GM18520 (cell line): ENCODE measurements at regions not wholly inside any gene's neighbourhood (a gene's known extent, or its start where the extent isn't known, plus 50 kb on each side); places are given as distances from the start of the nearest gene placed in this dataset.

Source experiments
- ATAC-seq: cut with Tn5 transposase; IDR thresholded peaks from one replicate; pipeline ENCODE4 v1.9.1; 2021; ENCODE audit not compliant: unreplicated experiment

- no peak for ATAC-seq
Observed at GRCh38 chr9:129348890-129349664, 171.0 kb upstream of the IER5L start.

GRCh38 chr9:129347316-129348120, 169.5 kb upstream of the IER5L start:
- ATAC-seq = no peak

- no peak for ATAC-seq
Observed at GRCh38 chr9:129346046-129346445, 168.0 kb upstream of the IER5L start.

DNA sequence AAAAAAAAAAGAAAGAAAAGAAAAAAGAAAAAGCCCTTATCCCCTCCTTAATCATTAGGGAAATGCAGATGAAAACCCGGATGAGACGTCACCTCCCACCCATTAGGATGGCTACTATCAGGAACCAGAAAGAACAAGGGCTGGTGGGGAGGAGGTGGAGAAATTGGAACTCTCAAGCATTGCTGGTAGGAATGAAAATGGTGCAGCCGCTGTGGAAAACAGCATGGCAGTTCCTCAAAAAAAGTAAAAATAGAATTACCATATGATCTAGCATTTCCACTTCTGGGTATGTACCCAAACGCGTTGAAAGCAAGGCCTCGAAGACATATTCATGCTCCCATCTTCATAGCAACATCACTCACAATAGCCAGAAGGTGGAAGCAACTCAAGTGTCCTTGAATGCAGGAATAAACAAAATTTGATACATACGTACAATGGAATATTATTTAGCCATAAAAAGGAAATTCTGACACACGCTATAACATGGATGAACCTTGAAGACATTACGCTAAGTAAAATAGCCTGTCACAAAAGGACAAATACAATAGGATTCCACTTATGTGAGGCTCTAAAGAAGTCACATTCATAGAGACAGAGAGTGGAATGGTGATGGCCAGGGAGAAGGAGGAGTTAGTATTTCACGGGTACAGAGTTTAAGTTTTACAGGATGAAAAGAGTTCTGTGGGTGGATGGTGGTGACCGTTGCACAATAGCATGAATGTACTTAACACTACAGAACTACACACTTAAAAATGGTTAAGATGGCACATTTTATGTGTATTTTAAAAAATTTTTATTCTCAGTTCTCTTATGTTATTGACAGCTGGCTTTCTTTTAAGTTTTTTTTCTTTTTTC, 166.8 kb upstream of the IER5L start:
- ATAC-seq = no peak

DNA sequence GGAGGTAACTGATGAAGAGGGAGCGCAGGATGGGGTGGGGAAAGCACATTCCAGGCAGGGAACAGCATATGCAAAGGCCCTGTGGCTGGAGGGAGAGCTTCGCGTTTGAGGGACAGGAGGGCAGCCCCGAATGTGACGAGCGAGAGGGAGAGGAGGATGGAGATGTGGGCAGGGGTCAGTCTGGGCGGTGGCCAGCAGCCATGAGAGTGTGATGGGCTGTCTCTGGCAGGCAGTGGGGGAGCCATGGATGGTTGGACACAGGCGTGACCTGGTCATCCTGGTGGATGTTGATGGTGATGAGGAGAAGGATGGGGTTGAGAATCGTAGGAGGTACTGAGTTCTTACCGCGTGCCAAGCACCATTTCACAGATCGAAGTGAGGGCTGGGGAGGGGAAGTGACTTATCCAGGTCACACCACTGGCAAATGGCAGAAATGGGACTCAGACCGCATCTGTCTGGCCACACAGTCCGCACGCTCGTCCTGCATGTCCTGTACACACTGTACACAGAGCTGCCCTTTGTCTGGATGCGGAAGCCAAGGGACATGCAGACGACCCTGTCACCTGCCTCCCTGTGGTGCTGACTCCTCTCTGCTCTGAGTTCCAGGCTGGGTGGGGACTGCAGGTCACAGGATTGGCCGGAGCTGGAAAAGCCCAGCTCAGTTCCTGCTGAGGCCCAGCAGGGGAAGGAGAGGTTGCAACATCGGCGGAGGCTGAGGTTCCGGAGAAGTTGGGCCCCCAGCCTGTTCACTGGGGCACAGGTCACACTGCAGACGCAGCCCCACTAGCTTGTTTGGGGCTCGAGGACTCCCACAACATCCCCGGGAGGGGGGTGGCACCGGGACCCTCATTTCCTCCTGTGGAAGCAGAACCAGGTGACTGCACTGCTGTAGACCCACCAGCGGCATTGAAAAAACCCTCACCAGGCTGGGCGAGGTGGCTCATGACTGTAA, 165.6 kb upstream of the IER5L start:
- no peak for ATAC-seq

DNA sequence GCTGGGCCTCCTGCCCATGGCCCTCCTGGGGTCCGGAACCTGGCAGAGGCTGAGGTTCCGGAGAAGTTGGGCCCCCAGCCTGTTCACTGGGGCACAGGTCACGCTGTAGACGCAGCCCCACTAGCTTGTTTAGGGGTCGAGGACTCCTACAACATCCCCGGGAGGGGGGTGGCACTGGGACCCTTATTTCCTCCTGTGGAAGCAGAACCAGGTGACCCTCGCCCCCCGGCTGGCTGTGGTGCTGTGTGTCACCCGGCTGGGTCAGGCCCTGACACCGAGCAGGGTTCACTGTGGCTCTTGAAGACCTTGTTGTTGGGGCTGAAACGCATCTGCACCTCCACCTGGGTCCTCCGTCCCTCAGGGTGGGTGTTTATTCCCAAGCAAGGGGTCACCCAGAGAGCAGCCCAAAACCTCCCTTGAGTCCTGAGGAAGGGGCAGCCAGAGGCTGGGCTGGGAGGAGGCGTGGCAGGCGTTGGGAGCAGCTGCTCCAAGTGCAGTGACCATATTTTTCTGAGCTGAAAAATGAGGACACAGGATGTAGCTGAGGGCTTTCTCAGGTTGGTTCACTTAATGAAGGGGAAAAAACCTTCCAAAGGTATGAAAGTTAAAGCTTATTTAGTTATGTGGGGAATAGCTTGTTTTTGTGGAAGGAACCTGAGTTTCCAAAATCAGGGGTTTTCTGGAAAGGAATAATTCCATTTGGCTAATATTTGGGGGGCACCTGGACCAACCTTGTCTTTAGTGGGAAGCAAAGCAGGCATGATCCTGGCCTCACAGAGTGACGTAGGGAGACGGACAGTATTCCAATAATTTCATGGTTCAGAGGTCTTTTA, 164.7 kb upstream of the IER5L start:
- no peak for ATAC-seq

DNA sequence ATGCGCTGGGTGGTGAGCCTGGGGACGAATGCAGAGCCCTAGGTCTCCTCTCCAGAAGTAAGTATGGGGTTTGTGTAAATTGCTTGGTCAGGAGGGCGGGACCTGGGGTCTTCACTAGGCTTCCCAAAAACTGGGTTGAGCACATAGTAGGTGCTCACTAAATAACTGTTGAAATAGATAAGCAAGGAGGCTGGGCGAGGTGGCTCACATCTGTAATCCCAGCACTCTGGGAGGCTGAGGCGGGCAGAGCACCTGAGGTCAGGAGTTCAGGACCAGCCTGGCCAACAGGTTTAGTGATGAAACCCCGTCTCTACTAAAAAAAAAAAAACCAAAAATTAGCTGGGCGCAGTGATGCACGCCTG, 163.9 kb upstream of the IER5L start:
- ATAC-seq = no peak

DNA sequence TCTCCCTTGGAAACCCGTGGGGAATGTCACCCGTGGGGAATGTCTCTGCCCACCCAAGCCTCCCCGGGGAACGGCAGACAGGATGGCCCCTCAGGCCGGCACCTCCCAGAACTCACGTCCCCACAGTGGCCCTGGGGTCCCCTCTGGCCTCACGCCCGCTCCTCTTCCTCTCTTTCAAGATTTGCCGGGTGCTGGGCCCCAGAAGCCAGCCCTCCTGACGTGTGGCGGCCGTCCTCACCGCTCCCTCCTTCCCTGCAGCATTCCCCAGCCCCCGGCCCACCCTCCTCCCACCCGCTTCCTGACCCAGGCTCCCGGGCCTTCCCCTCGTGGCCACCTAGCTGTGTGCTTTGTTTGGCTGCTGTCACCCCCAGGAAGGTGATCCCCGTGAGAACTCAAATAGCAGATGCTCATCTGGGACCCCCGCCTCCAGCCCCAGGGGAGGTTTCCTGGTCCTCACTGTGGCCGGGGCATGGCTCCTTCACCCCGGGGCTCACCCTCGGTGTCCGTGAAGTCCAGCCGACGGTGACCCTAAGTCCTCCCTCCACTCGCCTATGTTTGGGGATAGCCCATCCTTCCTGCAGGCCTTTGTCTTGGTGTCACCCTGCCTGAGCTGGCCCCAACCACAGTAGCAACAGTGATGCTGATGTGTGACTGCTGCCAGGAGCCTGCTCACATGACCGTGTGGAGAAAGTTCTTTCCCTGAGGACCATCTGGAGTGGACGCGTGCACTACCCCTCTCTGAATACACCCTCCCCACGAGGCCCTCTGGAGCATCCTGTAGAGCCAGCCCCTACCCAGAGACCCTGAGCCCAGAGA, 163.3 kb upstream of the IER5L start:
- no peak for ATAC-seq

- no peak for ATAC-seq
Observed at GRCh38 chr9:129340427-129341170, 162.5 kb upstream of the IER5L start.

GRCh38 chr9:129339539-129340157, 161.6 kb upstream of the IER5L start:
- ATAC-seq = no peak

DNA sequence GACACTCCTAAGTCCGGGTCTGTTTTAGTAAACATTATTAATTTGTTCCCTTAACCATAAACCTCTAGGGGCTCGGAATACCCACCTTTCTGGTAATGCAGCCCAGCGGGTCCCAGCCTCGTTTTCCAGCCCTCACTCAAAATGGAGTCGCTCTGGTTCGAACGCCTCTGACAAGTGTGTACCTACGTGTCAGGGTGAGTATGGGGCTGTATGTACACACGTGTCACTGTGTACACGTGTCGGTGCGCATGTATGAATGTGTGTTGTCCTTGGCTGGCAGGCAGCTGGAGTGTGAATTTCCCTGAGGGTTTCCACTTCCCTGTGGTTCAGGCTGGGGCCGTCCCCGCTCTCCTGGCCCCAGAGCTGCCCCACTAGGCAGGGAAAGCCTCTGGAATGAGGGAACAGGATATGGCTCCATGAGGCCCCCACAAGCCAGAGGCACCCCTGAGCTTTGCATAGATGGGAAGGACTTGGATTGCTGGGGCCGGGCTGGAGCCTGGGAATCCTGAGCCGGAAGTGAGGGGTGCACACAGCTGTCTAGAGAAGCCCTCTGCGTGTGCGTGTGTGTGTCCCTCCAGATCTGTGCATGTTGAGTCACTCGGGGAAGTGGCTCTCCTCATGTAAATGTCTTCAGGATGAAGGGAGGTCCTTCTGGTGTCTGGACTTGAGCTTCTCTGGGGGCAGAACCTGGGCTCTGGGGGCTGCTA, 160.8 kb upstream of the IER5L start:
- ATAC-seq = no peak

DNA sequence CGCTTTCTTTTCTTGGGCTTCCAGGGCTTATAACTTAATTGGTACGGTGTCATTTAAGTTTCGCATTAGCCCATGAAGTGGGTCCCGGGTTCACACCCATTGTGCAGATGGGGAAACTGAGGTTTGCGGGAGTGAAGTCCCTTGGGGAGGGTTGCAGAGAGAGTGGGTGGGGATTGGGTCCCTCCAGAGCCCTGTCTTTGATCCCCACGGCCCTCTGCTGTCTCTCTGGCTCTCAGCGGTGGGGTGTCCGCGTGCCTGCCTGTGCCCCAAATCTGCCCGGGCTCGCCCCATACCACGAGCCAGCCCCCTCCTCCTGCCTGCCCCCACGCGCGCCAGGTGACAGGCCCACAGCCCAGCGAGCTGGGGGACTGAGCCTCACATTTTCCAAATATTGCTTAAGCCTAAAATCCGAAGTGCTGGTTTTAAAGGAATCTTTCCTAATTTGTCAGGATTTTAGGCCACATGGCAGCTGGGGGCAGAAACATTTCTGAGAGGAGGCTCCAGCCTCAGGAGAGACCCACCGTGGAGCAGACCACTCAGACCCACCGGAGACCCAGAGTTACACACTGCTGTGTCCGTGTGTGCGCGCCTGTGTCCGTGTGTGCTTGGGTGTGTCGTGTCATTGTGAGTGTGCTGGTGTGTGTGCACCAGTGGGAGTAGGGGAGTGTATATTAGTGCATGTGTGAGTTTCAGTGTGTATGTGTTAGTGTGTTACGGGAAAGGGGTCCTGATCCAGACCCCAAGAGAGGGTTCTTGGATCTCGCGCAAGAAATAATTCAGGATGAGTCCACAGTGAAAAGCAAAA, 159.5 kb upstream of the IER5L start:
- no peak for ATAC-seq

- no peak for ATAC-seq
Observed at GRCh38 chr9:129336601-129337331, 158.7 kb upstream of the IER5L start.

DNA sequence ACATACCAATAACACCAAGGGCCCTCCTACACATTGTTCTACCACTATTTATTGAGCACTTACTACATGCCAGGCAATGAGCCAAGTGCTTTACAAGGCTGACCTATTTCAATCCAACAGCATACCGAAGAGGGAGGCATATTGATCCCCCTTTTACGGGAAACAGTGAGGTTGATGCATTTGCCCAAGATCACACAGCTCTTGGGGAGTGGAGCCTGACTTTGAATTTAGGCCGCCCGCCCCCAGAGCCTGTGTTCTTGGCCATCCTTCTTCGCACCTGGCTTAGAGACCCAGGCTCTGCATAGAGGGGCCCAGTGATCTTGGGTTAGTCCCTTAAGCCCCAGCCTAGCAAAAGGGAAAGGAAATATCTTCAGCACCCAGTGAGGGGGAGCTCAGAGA, 158.1 kb upstream of the IER5L start:
- ATAC-seq = no peak

DNA sequence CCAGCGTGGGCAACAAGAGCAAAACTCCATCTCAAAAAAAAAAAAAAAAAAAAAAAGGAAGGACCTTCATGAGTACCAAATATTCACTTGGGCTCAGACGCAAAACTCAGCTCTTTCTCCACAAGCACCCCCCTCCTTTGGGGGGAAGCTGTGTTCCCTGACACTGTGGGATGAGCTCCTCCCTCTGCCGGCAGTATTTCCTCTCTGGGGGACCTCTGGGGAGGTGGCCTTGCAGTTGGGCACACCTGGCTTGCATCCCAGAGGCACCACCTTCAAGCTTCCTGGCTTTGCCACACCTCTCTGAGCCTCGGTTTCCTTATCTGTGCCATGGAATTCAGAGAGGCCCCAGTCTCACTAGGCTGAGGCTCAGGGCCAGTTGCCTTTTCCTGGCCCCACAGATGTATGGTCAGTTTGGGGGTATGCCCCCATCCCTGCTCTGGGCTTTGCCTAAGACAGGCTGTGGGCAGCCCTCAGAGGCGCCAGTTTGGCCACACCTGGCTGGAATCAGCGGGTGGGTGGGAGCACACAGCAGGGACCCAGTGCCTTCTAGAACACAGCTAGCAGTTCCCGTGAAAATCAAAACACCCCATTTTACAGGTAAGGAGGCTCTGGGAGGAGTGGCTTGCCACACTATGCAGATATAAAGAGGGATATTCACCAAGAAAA, 157.5 kb upstream of the IER5L start:
- no peak for ATAC-seq
